IPS-20b (cell line): ENCODE measurements at regions not wholly inside any gene's neighbourhood (a gene's known extent, or its start where the extent isn't known, plus 50 kb on each side); places are given as distances from the start of the nearest gene placed in this dataset.

Experiments
- H3K27ac ChIP-seq: one replicate; pipeline ENCODE4 v1.5.1; 2013; ENCODE audit warnings: low read length
- H3K27me3 ChIP-seq: 2 replicates; pipeline ENCODE4 v1.6.1; 2013; ENCODE audit warnings: mild to moderate bottlenecking, low read length, inconsistent platforms; ENCODE audit not compliant: insufficient read depth
- H3K36me3 ChIP-seq: 2 replicates; pipeline ENCODE4 v1.6.1; 2013; ENCODE audit warnings: low read depth, mild to moderate bottlenecking, inconsistent platforms, low read length, moderate library complexity; ENCODE audit not compliant: insufficient read depth
- H3K4me1 ChIP-seq: 2 replicates; pipeline ENCODE4 v1.6.1; 2013; ENCODE audit warnings: mild to moderate bottlenecking, control low read depth, inconsistent platforms, low read length, moderate library complexity; ENCODE audit not compliant: insufficient read depth
- H3K4me3 ChIP-seq: 2 replicates; pipeline ENCODE4 v1.5.1; 2013; ENCODE audit warnings: mild to moderate bottlenecking, low read length, inconsistent platforms
- H3K9ac ChIP-seq: 2 replicates; pipeline ENCODE4 v1.6.1; 2013; ENCODE audit warnings: low read depth, mild to moderate bottlenecking, inconsistent platforms, low read length, moderate library complexity
- H3K9me3 ChIP-seq: 2 replicates; pipeline ENCODE4 v1.6.1; 2013; ENCODE audit warnings: mild to moderate bottlenecking, low read depth, low read length, inconsistent platforms; ENCODE audit not compliant: insufficient read depth

DNA sequence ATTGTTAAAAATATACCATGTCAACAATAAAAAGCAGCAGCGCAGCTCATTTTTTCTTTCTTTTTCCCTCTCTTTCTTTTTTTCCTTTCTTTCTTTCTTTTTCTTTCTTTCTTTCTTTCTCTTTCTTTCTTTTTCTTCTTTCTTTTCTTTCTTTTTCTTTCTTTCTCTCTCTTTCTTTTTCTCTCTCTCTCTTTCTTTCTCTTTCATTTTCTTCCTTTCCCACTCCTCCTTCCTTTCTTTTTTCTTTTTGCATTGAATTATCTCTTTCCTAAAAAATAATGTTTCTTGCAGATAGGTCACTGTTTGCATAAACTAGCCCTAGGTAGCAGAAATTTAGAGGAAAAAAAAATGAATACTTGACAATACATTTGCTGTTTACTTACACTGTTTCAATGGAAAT is 755.1 kb upstream of the COBL start:
- H3K9me3 ChIP-seq = no peaks in the 10 kb centered on the region
- no peaks in the 10 kb centered on the region for H3K4me1 ChIP-seq
- H3K27ac ChIP-seq = no peak overlapping the region
- H3K27me3 ChIP-seq = no peaks in the 10 kb centered on the region
- no peaks in the 10 kb centered on the region for H3K36me3 ChIP-seq
- H3K4me3 ChIP-seq = no peak overlapping the region
- H3K9ac ChIP-seq = no peak overlapping the region

- Histone ChIP-seq H3K36me3 (no peaks in the 10 kb centered on the region), H3K9ac (no peak overlapping the region), H3K27me3 (no peaks in the 10 kb centered on the region), H3K9me3 (no peaks in the 10 kb centered on the region), H3K4me3 (peak overlapping the region; percentile 31; the same call in 1 of the 2 replicates), H3K27ac (no peak overlapping the region), H3K4me1 (peaks cover 26% of the 10 kb centered on the region; the same call in 1 of the 2 replicates)
These were observed 747.9 kb upstream of the COBL start for GRCh38 chr7:52064493-52064892.

- peaks cover 26% of the 10 kb centered on the region; the same call in 1 of the 2 replicates for H3K4me1 ChIP-seq
- H3K27ac ChIP-seq = peak overlapping the region; percentile 53
- H3K36me3 ChIP-seq = no peaks in the 10 kb centered on the region
- H3K9me3 ChIP-seq = no peaks in the 10 kb centered on the region
- H3K27me3 ChIP-seq = no peaks in the 10 kb centered on the region
- H3K9ac ChIP-seq = peak overlapping the region; percentile 23; the same call in 1 of the 2 replicates
- H3K4me3 ChIP-seq = peak overlapping the region; percentile 48; the same call in 1 of the 2 replicates
These were observed 745.1 kb upstream of the COBL start for GRCh38 chr7:52061666-52062065.

GRCh38 chr7:52053525-52053924 is 736.9 kb upstream of the COBL start:
- no peaks in the 10 kb centered on the region for H3K9me3 ChIP-seq
- no peak overlapping the region for H3K9ac ChIP-seq
- H3K27me3 ChIP-seq = no peaks in the 10 kb centered on the region
- no peak overlapping the region for H3K27ac ChIP-seq
- H3K4me1 ChIP-seq = no peaks in the 10 kb centered on the region
- no peaks in the 10 kb centered on the region for H3K36me3 ChIP-seq
- no peak overlapping the region for H3K4me3 ChIP-seq

DNA sequence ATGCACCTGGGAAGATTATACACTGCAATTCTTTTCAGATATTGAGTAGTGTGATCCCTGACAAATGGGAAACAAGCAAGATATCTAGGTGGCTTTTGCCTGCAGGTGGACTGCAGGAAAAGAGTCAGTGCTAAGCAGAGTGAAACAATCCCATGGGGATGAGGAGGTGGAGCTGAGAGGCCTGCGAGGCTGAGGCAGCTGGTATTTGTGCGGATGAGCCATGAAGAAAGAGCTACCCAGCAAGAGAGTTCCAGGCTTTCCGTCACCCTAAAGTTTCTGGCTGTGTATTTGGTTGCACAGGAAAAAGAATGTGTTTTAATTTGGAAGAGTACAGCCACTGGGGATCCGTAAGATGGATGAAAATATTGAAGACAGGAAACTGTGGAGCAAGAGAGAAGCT is 714.1 kb upstream of the COBL start:
- H3K36me3 ChIP-seq = no peaks in the 10 kb centered on the region
- H3K9me3 ChIP-seq = no peaks in the 10 kb centered on the region
- no peak overlapping the region for H3K9ac ChIP-seq
- H3K27me3 ChIP-seq = no peaks in the 10 kb centered on the region
- no peak overlapping the region for H3K4me3 ChIP-seq
- no peak overlapping the region for H3K27ac ChIP-seq
- H3K4me1 ChIP-seq = peaks cover 5% of the 10 kb centered on the region; the same call in 1 of the 2 replicates

GRCh38 chr7:52026140-52026539 is 709.5 kb upstream of the COBL start:
- Histone ChIP-seq H3K9me3 (no peaks in the 10 kb centered on the region), H3K27ac (no peak overlapping the region), H3K4me3 (no peak overlapping the region), H3K27me3 (no peaks in the 10 kb centered on the region), H3K9ac (no peak overlapping the region), H3K4me1 (peaks cover 5% of the 10 kb centered on the region; the same call in 1 of the 2 replicates), H3K36me3 (no peaks in the 10 kb centered on the region)

DNA sequence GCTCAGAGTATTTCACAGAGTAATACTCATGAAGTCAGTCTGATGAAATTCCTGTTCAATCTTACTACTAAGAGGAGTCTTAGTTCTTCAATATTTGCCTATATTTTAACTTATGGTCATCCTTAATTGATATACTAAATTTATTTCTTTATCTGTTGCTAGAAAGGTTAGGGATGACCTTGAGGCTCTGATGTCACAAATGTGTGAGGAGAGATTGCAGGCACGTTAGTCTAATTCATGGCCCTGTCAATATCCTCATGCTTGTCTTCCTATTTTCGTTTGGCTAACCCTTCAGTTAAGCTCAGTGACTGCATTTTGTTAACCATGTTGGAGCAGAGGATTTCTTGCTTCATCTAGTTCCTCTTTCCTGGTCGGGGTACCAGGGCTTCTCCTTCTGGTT is 704.7 kb upstream of the COBL start:
- Histone ChIP-seq H3K36me3 (no peaks in the 10 kb centered on the region), H3K9ac (no peak overlapping the region), H3K27ac (no peak overlapping the region), H3K4me1 (peaks cover 11% of the 10 kb centered on the region; the same call in 1 of the 2 replicates), H3K9me3 (no peaks in the 10 kb centered on the region), H3K4me3 (no peak overlapping the region), H3K27me3 (no peaks in the 10 kb centered on the region)

- Histone ChIP-seq H3K27me3 (no peaks in the 10 kb centered on the region), H3K4me3 (no peak overlapping the region), H3K9me3 (no peaks in the 10 kb centered on the region; the same call in 1 of the 2 replicates), H3K9ac (no peak overlapping the region), H3K4me1 (peaks cover 11% of the 10 kb centered on the region; the same call in 1 of the 2 replicates), H3K36me3 (no peaks in the 10 kb centered on the region), H3K27ac (no peak overlapping the region)
These were observed 702.1 kb upstream of the COBL start for GRCh38 chr7:52018680-52019054.

- H3K9me3 ChIP-seq = no peaks in the 10 kb centered on the region; the same call in 1 of the 2 replicates
- H3K27me3 ChIP-seq = no peaks in the 10 kb centered on the region
- H3K27ac ChIP-seq = peak overlapping the region; percentile 66
- peaks cover 11% of the 10 kb centered on the region; the same call in 1 of the 2 replicates for H3K4me1 ChIP-seq
- H3K9ac ChIP-seq = peak overlapping the region; percentile 58; the same call in 1 of the 2 replicates
- H3K4me3 ChIP-seq = peak overlapping the region; percentile 27; the same call in 1 of the 2 replicates
- H3K36me3 ChIP-seq = no peaks in the 10 kb centered on the region
These were observed 701.4 kb upstream of the COBL start for GRCh38 chr7:52017802-52018679.

- no peak overlapping the region for H3K9ac ChIP-seq
- no peaks in the 10 kb centered on the region for H3K27me3 ChIP-seq
- no peaks in the 10 kb centered on the region for H3K36me3 ChIP-seq
- no peaks in the 10 kb centered on the region; the same call in 1 of the 2 replicates for H3K9me3 ChIP-seq
- H3K4me3 ChIP-seq = no peak overlapping the region
- H3K27ac ChIP-seq = no peak overlapping the region
- H3K4me1 ChIP-seq = no peaks in the 10 kb centered on the region
These were observed 692.6 kb upstream of the COBL start for GRCh38 chr7:52009181-52009580.

DNA sequence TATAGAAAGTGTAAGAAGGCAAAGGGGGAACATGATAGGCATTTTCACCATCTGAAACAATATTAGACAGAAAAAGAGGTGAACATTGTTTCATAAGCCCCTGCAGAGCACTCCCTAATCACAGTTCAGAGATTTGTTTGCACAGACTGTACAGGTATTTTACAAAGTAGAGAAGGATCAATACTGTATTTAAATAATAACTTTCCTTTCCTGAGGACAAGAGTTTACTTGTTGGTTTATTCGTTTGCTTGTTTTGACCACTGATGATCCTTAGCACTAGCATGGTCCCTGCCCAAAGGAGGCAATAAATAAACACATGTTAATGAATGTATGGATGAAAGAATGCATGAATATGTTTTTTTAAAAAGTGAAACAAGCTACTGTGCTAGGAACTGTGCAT is 690.1 kb upstream of the COBL start:
- H3K4me1 ChIP-seq = no peaks in the 10 kb centered on the region
- H3K4me3 ChIP-seq = no peak overlapping the region
- H3K9ac ChIP-seq = no peak overlapping the region
- H3K27ac ChIP-seq = no peak overlapping the region
- H3K27me3 ChIP-seq = no peaks in the 10 kb centered on the region
- H3K9me3 ChIP-seq = no peaks in the 10 kb centered on the region
- no peaks in the 10 kb centered on the region for H3K36me3 ChIP-seq

DNA sequence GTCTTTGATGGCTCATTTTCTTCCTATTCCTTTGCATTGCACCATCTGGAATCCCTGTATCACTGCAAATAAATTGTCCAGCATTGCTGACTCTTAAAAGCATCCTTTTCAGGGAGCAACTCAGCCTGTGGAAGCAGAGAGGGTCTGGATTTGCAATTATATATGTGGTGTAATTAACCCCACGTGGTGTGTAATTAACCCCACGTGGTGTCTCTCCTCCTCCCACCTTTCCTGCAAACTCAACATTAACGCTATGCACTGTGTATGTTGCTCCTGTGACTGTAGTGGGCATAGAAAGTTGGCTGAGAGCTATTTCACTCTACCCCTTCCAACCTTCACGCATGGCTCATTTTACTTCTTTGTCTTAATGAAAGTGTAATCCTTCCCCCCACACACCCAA is 689.0 kb upstream of the COBL start:
- Histone ChIP-seq H3K36me3 (no peaks in the 10 kb centered on the region), H3K4me1 (no peaks in the 10 kb centered on the region), H3K9ac (no peak overlapping the region), H3K9me3 (no peaks in the 10 kb centered on the region), H3K4me3 (no peak overlapping the region), H3K27me3 (no peaks in the 10 kb centered on the region), H3K27ac (no peak overlapping the region)
